ENCODE measurements at regions not wholly inside any gene's neighbourhood (a gene's known extent, or its start where the extent isn't known, plus 50 kb on each side); places are given as distances from the start of the nearest gene placed in this dataset.

GRCh38 chr2:138175066-138175465 is 210.8 kb downstream of the HNMT start:
- no peaks in the 10 kb centered on the region for H4K20me1 ChIP-seq (ENCODE audit: insufficient read depth, low read length)
- H3K4me3 ChIP-seq (ENCODE audit: insufficient read depth, low read depth, low read length): no peak overlapping the region
- DNase-seq (ENCODE audit: low read depth) (no peak), FAIRE-seq (no peak)
- H3K36me3 ChIP-seq (ENCODE audit: insufficient read depth, low read length): no peaks in the 10 kb centered on the region
- no peaks in the 10 kb centered on the region for H3K79me2 ChIP-seq (ENCODE audit: insufficient read depth, low read length)
- Mint-ChIP-seq H3K4me1 (ENCODE audit: low read depth, unreplicated experiment) (no peaks in the 10 kb centered on the region), H3K4me3 (ENCODE audit: unreplicated experiment) (no peak overlapping the region), H3K36me3 (ENCODE audit: low read depth, unreplicated experiment) (no peaks in the 10 kb centered on the region), H3K9me3 (ENCODE audit: unreplicated experiment) (no peaks in the 10 kb centered on the region), H3K27ac (ENCODE audit: unreplicated experiment) (no peak overlapping the region), H3K27me3 (ENCODE audit: low read depth, unreplicated experiment) (no peaks in the 10 kb centered on the region)
- no peaks in the 10 kb centered on the region for H3K9me3 ChIP-seq (ENCODE audit: insufficient read depth, low read depth, low read length)
- TF ChIP-seq EZH2 (IDR thresholded peaks at IDR 0.05; ENCODE audit: insufficient read depth, low read length) (no peak), CTCF (IDR thresholded peaks at IDR 0.05; ENCODE audit: insufficient read depth, low read depth, low read length) (no peak)
- no peak overlapping the region for H3K27ac ChIP-seq (ENCODE audit: low read depth, low read length)
- no peak overlapping the region for H2AFZ ChIP-seq (ENCODE audit: low read depth, low read length)
- no peak overlapping the region for H3K4me2 ChIP-seq (ENCODE audit: low read length)
- no peak overlapping the region for H3K9ac ChIP-seq (ENCODE audit: low read length)
- H3K27me3 ChIP-seq (ENCODE audit: insufficient read depth, low read length): peaks cover 2% of the 10 kb centered on the region
- H3K4me1 ChIP-seq (ENCODE audit: insufficient read depth, low read length): no peaks in the 10 kb centered on the region

- Histone ChIP-seq H2AFZ (ENCODE audit: low read depth, low read length) (no peak overlapping the region), H3K9ac (ENCODE audit: low read length) (no peak overlapping the region), H3K4me1 (ENCODE audit: insufficient read depth, low read length) (no peaks in the 10 kb centered on the region), H3K4me2 (ENCODE audit: low read length) (no peak overlapping the region), H3K36me3 (ENCODE audit: insufficient read depth, low read length) (no peaks in the 10 kb centered on the region), H4K20me1 (ENCODE audit: insufficient read depth, low read length) (no peaks in the 10 kb centered on the region), H3K27ac (ENCODE audit: low read depth, low read length) (no peak overlapping the region), H3K9me3 (ENCODE audit: insufficient read depth, low read depth, low read length) (no peaks in the 10 kb centered on the region), H3K79me2 (ENCODE audit: insufficient read depth, low read length) (no peaks in the 10 kb centered on the region), H3K27me3 (ENCODE audit: insufficient read depth, low read length) (peaks cover 2% of the 10 kb centered on the region), H3K4me3 (ENCODE audit: insufficient read depth, low read depth, low read length) (no peak overlapping the region)
- H3K4me3 Mint-ChIP-seq (ENCODE audit: unreplicated experiment): no peak overlapping the region
- H3K27ac Mint-ChIP-seq (ENCODE audit: unreplicated experiment): no peak overlapping the region
- no peaks in the 10 kb centered on the region for H3K9me3 Mint-ChIP-seq (ENCODE audit: unreplicated experiment)
- H3K27me3 Mint-ChIP-seq (ENCODE audit: low read depth, unreplicated experiment): no peaks in the 10 kb centered on the region
- FAIRE-seq (no peak), DNase-seq (ENCODE audit: low read depth) (no peak)
- no peak for TF ChIP-seq CTCF (IDR thresholded peaks at IDR 0.05; ENCODE audit: insufficient read depth, low read depth, low read length)
- no peak for TF ChIP-seq EZH2 (IDR thresholded peaks at IDR 0.05; ENCODE audit: insufficient read depth, low read length)
- no peaks in the 10 kb centered on the region for H3K36me3 Mint-ChIP-seq (ENCODE audit: low read depth, unreplicated experiment)
- no peaks in the 10 kb centered on the region for H3K4me1 Mint-ChIP-seq (ENCODE audit: low read depth, unreplicated experiment)
Measured at GRCh38 chr2:138176862-138177439, 212.7 kb downstream of the HNMT start.

- no peaks in the 10 kb centered on the region for H3K36me3 Mint-ChIP-seq (ENCODE audit: low read depth, unreplicated experiment)
- no peak overlapping the region for H2AFZ ChIP-seq (ENCODE audit: low read depth, low read length)
- peaks cover 2% of the 10 kb centered on the region for H3K27me3 ChIP-seq (ENCODE audit: insufficient read depth, low read length)
- TF ChIP-seq EZH2 (IDR thresholded peaks at IDR 0.05; ENCODE audit: insufficient read depth, low read length) (no peak), CTCF (IDR thresholded peaks at IDR 0.05; ENCODE audit: insufficient read depth, low read depth, low read length) (no peak)
- DNase-seq (ENCODE audit: low read depth) (no peak), FAIRE-seq (no peak)
- no peak overlapping the region for H3K4me3 Mint-ChIP-seq (ENCODE audit: unreplicated experiment)
- no peaks in the 10 kb centered on the region for H3K9me3 Mint-ChIP-seq (ENCODE audit: unreplicated experiment)
- no peak overlapping the region for H3K27ac ChIP-seq (ENCODE audit: low read depth, low read length)
- no peaks in the 10 kb centered on the region for H3K4me1 ChIP-seq (ENCODE audit: insufficient read depth, low read length)
- no peak overlapping the region for H3K27ac Mint-ChIP-seq (ENCODE audit: unreplicated experiment)
- no peaks in the 10 kb centered on the region for H3K27me3 Mint-ChIP-seq (ENCODE audit: low read depth, unreplicated experiment)
- no peaks in the 10 kb centered on the region for H3K79me2 ChIP-seq (ENCODE audit: insufficient read depth, low read length)
- no peaks in the 10 kb centered on the region for H3K4me1 Mint-ChIP-seq (ENCODE audit: low read depth, unreplicated experiment)
- H3K4me3 ChIP-seq (ENCODE audit: insufficient read depth, low read depth, low read length): no peak overlapping the region
- H4K20me1 ChIP-seq (ENCODE audit: insufficient read depth, low read length): no peaks in the 10 kb centered on the region
- no peaks in the 10 kb centered on the region for H3K36me3 ChIP-seq (ENCODE audit: insufficient read depth, low read length)
- H3K9ac ChIP-seq (ENCODE audit: low read length): no peak overlapping the region
- no peaks in the 10 kb centered on the region for H3K9me3 ChIP-seq (ENCODE audit: insufficient read depth, low read depth, low read length)
- no peak overlapping the region for H3K4me2 ChIP-seq (ENCODE audit: low read length)
Measured at GRCh38 chr2:138177693-138178092, 213.4 kb downstream of the HNMT start.
